ENCODE measurements at regions not wholly inside any gene's neighbourhood (a gene's known extent, or its start where the extent isn't known, plus 50 kb on each side); places are given as distances from the start of the nearest gene placed in this dataset.

GRCh38 chr11:79807506-79807905 is 366.7 kb upstream of the TENM4 start (continued):
- TF ChIP-seq MAX (IDR thresholded peaks at IDR 0.05) = no peak
- no peak for TF ChIP-seq FOXA1 (IDR thresholded peaks at IDR 0.05)

GRCh38 chr11:79796704-79797103 is 355.9 kb upstream of the TENM4 start:
- H3K9me3 ChIP-seq (ENCODE audit: control insufficient read depth in 4 of 4, low read length in 3 of 4) = no peaks in the 10 kb centered on the region
- no peaks in the 10 kb centered on the region for H3K36me3 ChIP-seq (ENCODE audit: control insufficient read depth in 4 of 4, insufficient read depth in 3 of 4, low read depth in 1 of 4, low read length in 3 of 4)
- no peak overlapping the region for H3K27ac ChIP-seq (ENCODE audit: low read depth in 1 of 2, low read length in 2 of 2)
- H3K9ac ChIP-seq (ENCODE audit: low read depth in 1 of 2, low read length in 2 of 2) = no peak overlapping the region
- H3K4me3 ChIP-seq (ENCODE audit: low read depth in 1 of 3, low read length in 3 of 3) = no peak overlapping the region
- no peaks in the 10 kb centered on the region for H3K27me3 ChIP-seq (ENCODE audit: control insufficient read depth in 4 of 4, insufficient read depth in 4 of 4, low read length in 3 of 4)
- no peaks in the 10 kb centered on the region for H3K4me1 ChIP-seq (ENCODE audit: control insufficient read depth in 4 of 4, insufficient read depth in 4 of 4, low read length in 3 of 4)
- whole genome bisulfite sequencing = 41% methylated on average over 1 of the region's 1 CpG
- no peak for DNase-seq (ENCODE audit: low spot score)
- TF ChIP-seq FOXA1 (IDR thresholded peaks at IDR 0.05) (no peak), HNF4A (conservative IDR thresholded peaks at IDR 0.05) (no peak), GABPA (IDR thresholded peaks at IDR 0.05 in 1 of 2, conservative IDR thresholded peaks at IDR 0.05 in 1 of 2) (no peak), MAX (IDR thresholded peaks at IDR 0.05) (no peak), CTCF (IDR thresholded peaks at IDR 0.05; ENCODE audit: low read depth, low read length, missing input control) (no peak), YY1 (IDR thresholded peaks at IDR 0.05) (no peak), HNF4G (IDR thresholded peaks at IDR 0.05) (no peak), JUND (IDR thresholded peaks at IDR 0.05) (no peak), EGR1 (IDR thresholded peaks at IDR 0.05; ENCODE audit: low read depth in 2 of 2) (no peak), ATF3 (IDR thresholded peaks at IDR 0.05) (no peak), NR2F2 (IDR thresholded peaks at IDR 0.05) (no peak), RAD21 (IDR thresholded peaks at IDR 0.05) (no peak)

- H3K27me3 ChIP-seq (ENCODE audit: control insufficient read depth in 4 of 4, insufficient read depth in 4 of 4, low read length in 3 of 4) = no peaks in the 10 kb centered on the region
- DNase-seq (ENCODE audit: low spot score) = no peak
- no peaks in the 10 kb centered on the region for H3K36me3 ChIP-seq (ENCODE audit: control insufficient read depth in 4 of 4, insufficient read depth in 3 of 4, low read depth in 1 of 4, low read length in 3 of 4)
- no peaks in the 10 kb centered on the region for H3K4me1 ChIP-seq (ENCODE audit: control insufficient read depth in 4 of 4, insufficient read depth in 4 of 4, low read length in 3 of 4)
- no peak overlapping the region for H3K27ac ChIP-seq (ENCODE audit: low read depth in 1 of 2, low read length in 2 of 2)
- no peak overlapping the region for H3K4me3 ChIP-seq (ENCODE audit: low read depth in 1 of 3, low read length in 3 of 3)
- TF ChIP-seq SP1 (IDR thresholded peaks at IDR 0.05) = no peak
- no peak for TF ChIP-seq NR2F2 (IDR thresholded peaks at IDR 0.05)
- no peak for TF ChIP-seq REST (IDR thresholded peaks at IDR 0.05)
- TF ChIP-seq ZBTB33 (IDR thresholded peaks at IDR 0.05) = no peak
- no peak for TF ChIP-seq CTCF (IDR thresholded peaks at IDR 0.05; ENCODE audit: low read depth, low read length, missing input control)
- no peak for TF ChIP-seq HNF4G (IDR thresholded peaks at IDR 0.05)
- no peak for TF ChIP-seq ATF3 (IDR thresholded peaks at IDR 0.05)
- TF ChIP-seq GABPA (IDR thresholded peaks at IDR 0.05 in 1 of 2, conservative IDR thresholded peaks at IDR 0.05 in 1 of 2) = no peak
- TF ChIP-seq FOXA2 (IDR thresholded peaks at IDR 0.05) = no peak
- H3K9ac ChIP-seq (ENCODE audit: low read depth in 1 of 2, low read length in 2 of 2) = no peak overlapping the region
- WGBS = 61% methylated on average over 4 of the region's 4 CpGs
- no peaks in the 10 kb centered on the region for H3K9me3 ChIP-seq (ENCODE audit: control insufficient read depth in 4 of 4, low read length in 3 of 4)
Observed at GRCh38 chr11:79794484-79795393, 353.9 kb upstream of the TENM4 start.

Data from liver (tissue), 8 donors.